KOPT-K1 (cell line): ENCODE measurements at regions not wholly inside any gene's neighbourhood (a gene's known extent, or its start where the extent isn't known, plus 50 kb on each side); places are given as distances from the start of the nearest gene placed in this dataset.

Experiments
- H3K27ac ChIP-seq: fragments of 200-600 bp; sonication (generic); 2 replicates; pipeline ENCODE4 v1.5.1; 2016; ENCODE audit warnings: antibody characterized with exemption, mild to moderate bottlenecking, low read depth, low read length; ENCODE audit not compliant: poor library complexity, severe bottlenecking
- H3K36me3 ChIP-seq: fragments of 200-600 bp; sonication (generic); 2 replicates; pipeline ENCODE4 v1.5.1; 2017; ENCODE audit warnings: antibody characterized with exemption, mild to moderate bottlenecking, low read length, moderate library complexity; ENCODE audit not compliant: insufficient read depth
- H3K9me3 ChIP-seq: fragments of 200-600 bp; sonication (generic); 2 replicates; pipeline ENCODE4 v1.5.1; 2017; ENCODE audit warnings: antibody characterized with exemption, low read length, mild to moderate bottlenecking; ENCODE audit not compliant: insufficient read depth, poor library complexity, severe bottlenecking

DNA sequence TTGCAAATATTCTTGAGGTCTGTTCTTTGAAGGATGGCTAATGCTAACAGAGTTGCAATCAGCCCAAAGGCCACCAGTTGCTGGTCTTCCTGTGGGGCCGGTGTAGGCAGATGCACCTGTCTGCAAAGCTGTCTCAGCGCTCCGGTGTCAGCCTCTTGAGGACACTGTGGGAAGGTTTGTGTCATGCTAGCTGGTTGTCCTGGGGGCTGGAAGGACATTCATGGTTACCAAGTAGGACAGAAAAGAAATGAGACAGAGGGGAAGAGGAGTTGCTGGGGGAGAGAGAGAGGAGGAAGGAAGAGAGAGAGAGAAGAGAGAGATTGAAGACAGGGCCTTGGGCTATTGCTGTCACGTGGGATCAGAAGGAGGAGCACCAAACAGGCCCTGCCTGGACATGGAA, 639.6 kb upstream of the HS6ST1 start:
- H3K27ac ChIP-seq = no peak overlapping the region
- no peaks in the 10 kb centered on the region for H3K36me3 ChIP-seq
- H3K9me3 ChIP-seq = peaks cover 14% of the 10 kb centered on the region

DNA sequence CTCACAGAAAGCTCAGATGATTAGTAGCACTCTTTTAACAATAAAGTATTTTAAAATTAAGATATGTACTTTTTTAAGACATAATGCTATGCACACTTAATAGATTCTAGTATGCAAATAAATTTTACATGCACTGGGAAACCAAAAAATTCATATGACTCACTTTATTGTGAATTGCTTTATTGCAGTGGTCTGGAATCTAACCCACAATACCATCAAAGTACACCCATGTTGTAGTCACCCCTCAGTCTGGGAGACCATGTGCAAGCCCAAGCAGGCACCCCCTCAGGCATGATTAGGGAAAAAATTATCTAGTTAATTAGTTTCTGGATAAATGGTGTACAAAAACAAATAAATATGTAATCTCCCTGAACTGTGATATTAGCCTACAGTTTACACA, 649.0 kb upstream of the HS6ST1 start:
- Histone ChIP-seq H3K9me3 (no peaks in the 10 kb centered on the region), H3K27ac (no peak overlapping the region), H3K36me3 (no peaks in the 10 kb centered on the region)

DNA sequence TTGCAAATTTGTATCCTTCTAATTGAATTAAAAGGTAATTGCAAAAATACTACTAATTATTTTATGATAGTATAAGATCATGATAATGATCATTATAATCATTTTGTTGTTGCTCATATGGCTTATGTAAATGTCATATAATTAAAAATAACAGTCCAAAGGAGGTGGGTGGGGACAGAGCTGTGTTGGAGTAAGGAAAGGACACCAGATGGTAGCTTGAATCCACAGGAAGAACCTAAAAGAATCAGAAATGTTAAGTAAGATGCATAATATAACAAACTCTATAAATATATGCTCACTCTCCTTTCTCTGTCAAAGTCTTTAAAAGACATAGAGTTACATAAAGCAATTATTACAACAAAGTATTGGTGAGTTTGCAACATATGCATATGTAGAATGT, 650.7 kb upstream of the HS6ST1 start:
- Histone ChIP-seq H3K36me3 (no peaks in the 10 kb centered on the region), H3K9me3 (no peaks in the 10 kb centered on the region), H3K27ac (no peak overlapping the region)

DNA sequence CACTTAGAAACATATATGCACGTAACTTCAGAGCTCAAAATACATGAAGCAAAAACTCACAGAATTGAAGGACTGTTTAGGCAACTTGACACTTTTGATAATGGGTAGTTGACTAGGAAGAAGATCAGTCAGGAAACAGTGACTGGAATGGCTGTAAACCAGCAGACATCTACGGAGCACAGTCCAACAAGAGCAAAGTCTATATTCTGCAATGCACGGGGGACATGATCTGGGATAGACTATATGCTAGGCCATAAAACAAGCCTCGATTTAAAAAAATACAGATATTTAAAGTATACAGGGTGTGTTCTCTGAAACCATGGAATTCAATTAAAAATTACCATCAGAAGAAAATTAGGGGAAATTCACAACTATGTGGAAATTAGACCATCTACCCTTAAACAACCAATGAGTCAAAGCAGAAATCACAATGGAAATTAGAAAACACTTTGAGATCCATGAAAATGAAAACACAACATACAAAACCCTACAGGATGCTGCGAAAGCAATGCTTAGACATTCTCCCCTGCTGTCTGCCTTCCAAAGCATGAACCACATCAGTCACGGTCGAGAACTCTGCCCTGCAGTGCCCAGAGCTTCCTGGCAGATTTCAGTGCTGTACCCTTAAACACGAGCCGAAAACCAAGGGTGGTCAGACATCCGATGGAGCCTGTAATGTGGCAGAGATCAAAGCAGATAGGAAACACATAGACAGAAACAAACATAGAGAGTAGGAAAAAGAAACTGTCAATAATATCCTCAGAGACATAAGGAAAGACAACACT, 651.9 kb upstream of the HS6ST1 start:
- H3K36me3 ChIP-seq = no peaks in the 10 kb centered on the region
- H3K27ac ChIP-seq = no peak overlapping the region
- no peaks in the 10 kb centered on the region for H3K9me3 ChIP-seq

DNA sequence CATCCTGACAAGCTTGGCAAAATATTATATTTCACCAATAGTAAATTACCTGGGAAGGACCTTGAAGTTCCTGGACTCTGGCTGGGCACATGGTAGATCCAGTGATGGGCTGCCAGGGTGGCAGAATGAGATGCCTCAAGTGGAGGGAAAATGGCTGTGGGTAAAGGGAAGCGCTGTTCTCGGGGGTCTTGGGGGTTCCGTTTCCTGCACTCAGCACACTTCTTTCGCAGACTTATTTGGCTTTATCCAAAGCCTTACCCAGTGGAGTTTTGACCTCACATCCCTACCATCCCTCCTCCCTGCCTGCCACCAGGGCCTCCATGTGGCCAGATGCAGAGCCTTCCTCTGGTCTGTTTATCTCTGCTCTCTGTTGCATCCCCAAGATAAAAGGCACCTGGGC, 654.9 kb upstream of the HS6ST1 start:
- Histone ChIP-seq H3K36me3 (no peaks in the 10 kb centered on the region), H3K27ac (no peak overlapping the region), H3K9me3 (no peaks in the 10 kb centered on the region)

DNA sequence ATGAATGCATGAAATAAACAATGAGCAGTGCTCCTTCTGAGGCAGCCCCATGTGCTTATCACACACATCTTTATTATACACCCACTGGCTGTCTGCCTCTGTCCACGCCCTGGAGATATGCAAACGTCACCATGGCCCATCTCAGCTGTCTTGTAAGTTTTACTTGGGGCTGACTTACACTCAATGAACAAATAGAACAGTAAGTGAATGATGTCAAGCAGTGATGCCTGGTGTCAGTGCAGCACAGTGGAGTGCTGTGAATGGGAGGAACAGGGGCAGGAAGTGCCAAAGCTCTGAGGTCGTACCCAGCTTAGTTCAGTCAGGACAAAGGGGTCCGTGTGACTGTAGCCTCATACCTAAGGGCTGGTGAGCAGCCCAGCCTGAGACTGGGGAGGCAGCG, 659.5 kb upstream of the HS6ST1 start:
- no peaks in the 10 kb centered on the region for H3K36me3 ChIP-seq
- H3K27ac ChIP-seq = no peak overlapping the region

DNA sequence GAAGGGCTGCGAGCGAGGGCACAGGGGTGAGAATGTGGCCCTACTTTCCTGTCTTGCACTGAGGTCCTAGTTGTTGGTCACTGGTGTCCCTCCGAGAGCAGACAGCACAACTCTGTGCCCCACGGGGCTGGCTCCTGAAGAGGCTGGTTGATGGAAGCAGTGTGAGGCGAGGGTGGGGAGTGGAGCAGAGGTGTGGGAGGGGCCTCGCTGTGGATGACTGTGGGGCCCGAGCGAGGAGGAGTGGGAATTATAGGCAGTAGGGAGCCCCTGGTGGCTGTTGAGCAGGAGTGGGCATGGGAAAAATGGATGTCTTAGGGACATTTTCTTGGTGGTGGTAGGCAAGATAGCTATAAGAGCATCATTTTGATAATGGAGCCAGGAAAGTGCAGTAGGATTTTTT, 660.5 kb upstream of the HS6ST1 start:
- H3K9me3 ChIP-seq = no peaks in the 10 kb centered on the region
- H3K36me3 ChIP-seq = no peaks in the 10 kb centered on the region
- no peak overlapping the region for H3K27ac ChIP-seq

More for the DNA sequence above, 659.5 kb upstream of the HS6ST1 start:
- H3K9me3 ChIP-seq = no peaks in the 10 kb centered on the region

DNA sequence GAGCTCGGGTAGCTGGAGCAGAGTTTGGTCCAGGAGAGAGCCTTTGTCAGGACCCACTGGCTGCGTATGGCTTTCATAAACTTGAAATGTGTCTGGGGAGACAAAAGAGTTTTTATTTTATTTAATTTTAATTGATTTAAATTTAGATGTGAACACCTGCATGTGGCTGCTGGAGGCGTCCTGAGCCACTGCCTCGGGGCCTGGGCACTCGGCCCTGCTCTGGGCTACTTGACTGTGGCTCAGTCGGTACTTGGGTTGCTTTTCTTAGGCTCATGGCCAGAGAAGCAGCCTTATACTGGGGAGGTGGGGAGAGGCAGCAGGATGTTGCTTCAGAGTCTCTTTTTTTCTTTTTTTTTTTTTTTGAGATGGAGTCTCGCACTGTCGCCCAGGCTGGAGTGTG, 661.8 kb upstream of the HS6ST1 start:
- Histone ChIP-seq H3K36me3 (no peaks in the 10 kb centered on the region), H3K9me3 (no peaks in the 10 kb centered on the region), H3K27ac (no peak overlapping the region)

DNA sequence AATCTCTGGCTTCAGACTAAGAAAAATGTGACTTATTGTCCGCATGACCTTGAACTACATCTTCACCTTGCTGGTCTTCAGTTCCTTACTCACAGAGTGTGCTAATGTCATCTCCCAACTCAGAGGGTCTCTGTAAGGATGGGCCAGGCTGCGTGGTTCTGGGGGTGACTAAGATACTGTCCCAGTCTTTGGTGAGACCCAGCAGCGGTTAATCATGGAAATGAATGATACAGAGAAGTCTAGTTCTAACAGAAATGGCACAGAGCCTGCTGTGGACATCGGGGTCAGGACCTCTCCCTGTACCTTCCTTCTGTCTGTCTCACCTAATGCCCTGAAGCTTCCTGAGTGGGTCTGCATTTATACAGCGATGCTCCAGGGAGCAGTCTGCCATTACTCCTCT, 662.7 kb upstream of the HS6ST1 start:
- H3K9me3 ChIP-seq = no peaks in the 10 kb centered on the region

DNA sequence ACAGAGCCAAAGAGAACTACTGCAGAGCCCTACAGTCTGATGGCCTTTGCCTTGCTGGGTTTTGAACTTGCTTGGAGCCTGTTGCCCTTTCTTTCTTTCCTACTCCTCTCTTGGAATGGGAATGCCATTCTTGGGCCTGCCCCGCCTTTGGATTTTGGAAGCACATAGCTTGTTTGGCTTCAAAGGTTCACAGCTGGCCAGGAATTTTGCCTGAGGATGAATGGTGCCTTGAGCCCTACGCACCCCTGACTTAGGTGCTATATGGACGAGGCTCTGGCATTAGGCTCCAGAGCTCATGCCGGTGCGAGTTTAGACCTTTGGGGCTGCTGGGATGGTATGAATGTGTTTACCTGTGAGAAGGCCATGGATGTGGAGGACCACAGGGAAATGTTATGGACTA, 663.3 kb upstream of the HS6ST1 start:
- Histone ChIP-seq H3K9me3 (no peaks in the 10 kb centered on the region), H3K36me3 (no peaks in the 10 kb centered on the region), H3K27ac (no peak overlapping the region)

More for the DNA sequence above, 662.7 kb upstream of the HS6ST1 start:
- no peak overlapping the region for H3K27ac ChIP-seq
- no peaks in the 10 kb centered on the region for H3K36me3 ChIP-seq

DNA sequence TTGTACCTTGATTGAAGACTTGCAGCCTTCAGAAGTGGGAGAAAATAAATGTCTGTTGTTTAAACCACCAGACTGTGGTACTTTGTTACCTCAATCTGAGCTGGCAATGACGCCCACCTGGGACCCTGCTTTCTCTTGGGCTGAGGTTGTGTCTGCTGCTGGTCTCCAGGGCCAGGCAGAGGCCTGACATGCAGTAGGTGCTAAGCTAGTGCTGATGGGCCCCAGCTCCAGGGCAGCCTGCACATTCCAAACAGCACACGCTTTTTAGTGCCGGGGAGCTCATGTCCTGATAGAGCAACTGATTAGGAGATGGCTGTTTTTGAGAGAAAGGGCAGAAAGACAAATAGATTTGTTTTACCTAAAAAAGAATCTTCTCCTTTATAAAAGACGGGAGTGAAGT, 664.0 kb upstream of the HS6ST1 start:
- Histone ChIP-seq H3K9me3 (no peaks in the 10 kb centered on the region), H3K36me3 (no peaks in the 10 kb centered on the region), H3K27ac (no peak overlapping the region)

DNA sequence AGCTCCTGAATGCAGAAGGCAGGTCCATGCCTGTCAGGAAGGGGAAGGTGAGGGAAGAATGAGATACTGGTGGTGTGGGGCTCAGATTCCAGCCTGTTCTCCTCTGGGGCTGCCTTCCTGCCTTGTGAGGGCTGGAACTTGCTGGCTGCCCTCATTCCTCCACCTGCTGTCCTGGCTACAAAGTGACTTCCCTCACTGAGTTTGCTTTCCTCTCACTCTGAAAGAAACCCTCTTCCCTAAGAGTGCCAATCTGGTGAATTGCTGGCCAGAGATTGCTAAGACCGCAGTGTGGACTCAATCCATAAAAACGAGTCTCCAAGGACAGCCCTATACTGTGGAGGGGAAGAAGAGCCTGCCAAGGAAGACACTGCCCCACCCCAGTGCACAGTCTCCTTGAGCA, 664.4 kb upstream of the HS6ST1 start:
- no peak overlapping the region for H3K27ac ChIP-seq

DNA sequence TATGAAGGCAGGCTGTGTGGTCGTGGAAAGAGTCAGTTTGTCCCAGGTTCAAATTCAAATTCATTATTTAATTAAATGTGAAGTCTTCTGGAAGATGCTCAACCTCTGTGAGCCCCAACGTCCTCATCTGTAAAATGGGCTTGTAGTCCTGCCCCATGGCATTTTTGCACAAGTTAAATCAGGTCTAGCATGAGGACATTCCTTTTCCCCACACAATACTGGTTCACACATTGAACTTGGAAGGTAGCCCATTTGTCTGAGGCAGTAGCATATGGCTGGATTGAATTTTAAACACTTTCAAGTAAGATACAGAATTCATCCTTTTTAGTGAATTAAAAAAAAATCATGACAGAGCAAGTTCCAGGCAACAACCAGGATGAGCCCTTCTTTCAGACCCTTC, 665.4 kb upstream of the HS6ST1 start:
- H3K27ac ChIP-seq = no peak overlapping the region
- no peaks in the 10 kb centered on the region for H3K36me3 ChIP-seq
- H3K9me3 ChIP-seq = no peaks in the 10 kb centered on the region

More for the DNA sequence above, 664.4 kb upstream of the HS6ST1 start:
- H3K36me3 ChIP-seq = no peaks in the 10 kb centered on the region
- H3K9me3 ChIP-seq = no peaks in the 10 kb centered on the region

DNA sequence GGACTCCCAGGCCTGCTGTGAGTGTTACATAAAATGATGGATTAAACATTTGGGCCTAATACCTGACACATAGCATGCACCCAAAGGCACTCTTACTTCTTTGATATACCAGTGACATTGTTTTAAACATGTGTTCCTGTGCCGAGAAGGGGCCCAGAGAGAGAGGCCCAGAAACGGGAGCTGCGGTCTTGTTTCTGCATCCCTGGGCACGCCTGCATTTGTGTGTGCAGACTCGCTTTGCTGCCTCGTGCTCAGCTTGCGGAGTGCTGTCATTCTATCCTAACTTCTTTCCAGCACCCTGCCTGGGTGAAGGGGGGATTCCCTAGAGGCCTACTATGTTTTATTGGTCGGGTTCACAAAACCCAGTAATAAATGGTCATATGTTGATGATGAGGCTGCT, 666.2 kb upstream of the HS6ST1 start:
- no peaks in the 10 kb centered on the region for H3K36me3 ChIP-seq
- H3K27ac ChIP-seq = no peak overlapping the region
- no peaks in the 10 kb centered on the region for H3K9me3 ChIP-seq

DNA sequence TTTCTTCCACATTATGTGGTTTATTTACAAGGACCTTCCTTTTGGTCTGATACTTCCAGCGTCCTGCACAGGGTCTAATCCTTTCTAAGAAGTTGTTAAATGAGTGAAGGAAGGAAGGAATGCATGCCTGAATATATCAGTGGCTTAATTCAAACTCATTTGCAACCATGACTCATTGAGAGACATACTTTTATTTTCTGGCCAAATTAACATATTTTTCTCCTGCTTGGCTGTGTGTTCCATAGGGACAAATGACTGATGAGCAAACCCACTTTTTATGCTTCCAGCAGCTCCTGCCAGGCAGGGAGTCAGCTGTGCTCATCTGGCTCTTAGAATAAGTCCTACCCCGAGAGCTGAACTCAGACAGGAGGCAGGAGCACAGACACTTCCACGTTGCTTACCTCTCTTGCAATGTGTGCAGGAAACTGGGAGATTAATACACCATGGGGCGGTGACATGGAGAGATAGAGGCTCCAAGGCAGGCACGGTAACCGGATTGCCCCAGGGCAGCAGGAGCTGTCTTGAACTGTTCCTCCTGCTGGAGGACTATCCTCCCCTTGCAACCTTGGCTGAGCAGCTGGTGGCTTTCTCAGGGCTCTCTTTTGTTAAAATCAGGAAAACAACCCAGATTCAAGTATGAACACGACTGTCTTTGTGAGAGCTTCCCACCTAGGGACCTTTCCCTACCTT, 667.5 kb upstream of the HS6ST1 start:
- no peak overlapping the region for H3K27ac ChIP-seq
- H3K36me3 ChIP-seq = no peaks in the 10 kb centered on the region
- no peaks in the 10 kb centered on the region for H3K9me3 ChIP-seq

DNA sequence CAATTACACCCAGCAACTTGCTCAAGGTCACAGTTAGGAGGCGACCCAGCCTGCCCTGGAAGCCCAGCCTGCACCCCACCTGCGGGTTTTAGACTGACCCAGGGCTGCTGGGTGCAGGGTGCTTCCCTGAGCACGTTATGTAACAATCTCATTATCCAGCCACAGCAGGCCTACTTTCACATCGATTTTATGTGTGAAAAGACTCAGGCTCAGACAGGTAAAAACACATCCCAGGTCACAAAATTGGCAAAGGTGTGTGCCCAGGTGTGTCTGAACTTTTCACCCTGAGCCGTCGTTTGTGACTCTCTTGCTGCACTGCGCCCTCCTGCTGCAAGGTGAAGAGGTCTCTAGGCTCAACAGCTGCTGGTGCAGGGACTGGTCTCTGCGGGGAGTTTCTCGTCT, 668.2 kb upstream of the HS6ST1 start:
- Histone ChIP-seq H3K36me3 (no peaks in the 10 kb centered on the region), H3K27ac (no peak overlapping the region), H3K9me3 (no peaks in the 10 kb centered on the region)
